GM12878 (cell line): ENCODE measurements at regions not wholly inside any gene's neighbourhood (a gene's known extent, or its start where the extent isn't known, plus 50 kb on each side); places are given as distances from the start of the nearest gene placed in this dataset.

Source experiments
- ATAC-seq: fragments of 200-7000 bp; cut with Tn5 transposase; 3 replicates; pipeline ENCODE4 v1.9.1; 2020; ENCODE audit warnings: mild to moderate bottlenecking, moderate library complexity
- BruUV-seq: library from RNA; stranded (reverse); fragments of 400-500 nt; replicated peaks from 2 replicates; lab custom pipeline; 2021; lab: Mats Ljungman, UMichigan
- CTCF ChIA-PET: fragments of 300-600 bp; sonication (Branson Sonifier 250); formaldehyde crosslinking; extraction: SDS; loops from one replicate; lab custom pipeline; 2021; ENCODE audit warnings: inconsistent platforms; lab: Yijun Ruan, JAX
- POLR2A ChIA-PET: fragments of 350-600 bp; formaldehyde crosslinking; extraction: SDS; loops from one replicate; lab custom pipeline; 2021; ENCODE audit warnings: inconsistent platforms; lab: Charles Lee
- RAD21 ChIA-PET: fragments of 300-600 bp; sonication (Branson Sonifier 250); formaldehyde crosslinking; loops from one replicate; lab custom pipeline; 2023; ENCODE audit warnings: antibody characterized with exemption; ENCODE audit not compliant: unreplicated experiment; lab: Charles Lee
- SMC1A ChIA-PET: fragments of 300-600 bp; sonication (Branson Sonifier 250); formaldehyde crosslinking; loops from one replicate; lab custom pipeline; 2023; ENCODE audit not compliant: unreplicated experiment, uncharacterized antibody; lab: Charles Lee
- DNase-seq: peaks from one replicate; pipeline ENCODE4 v3.0.0-alpha.2; 2011; ENCODE audit warnings: low read depth, low spot score
- FAIRE-seq: peaks from 3 replicates; lab custom pipeline; 2011; peaks lifted over from hg19 to GRCh38; lab: Jason Lieb, UNC
- H2AFZ ChIP-seq: 2 replicates; pipeline ENCODE4 v1.6.0; 2011; ENCODE audit warnings: low read depth, low read length, control low read depth; ENCODE audit not compliant: control insufficient read depth
- H3K27ac ChIP-seq: 2 replicates; pipeline ENCODE4 v1.5.1; 2011; ENCODE audit warnings: control low read depth; ENCODE audit not compliant: control insufficient read depth, insufficient read depth
- H3K27me3 ChIP-seq, 2 experiments: replicated peaks in 1 of 2; 2 replicates each; pipeline versions ENCODE4 v1.6.0 to v1.6.1; 2011; ENCODE audit warnings: low read length in 1 of 2; ENCODE audit not compliant: control insufficient read depth in 2 of 2, insufficient read depth in 2 of 2
- H3K36me3 ChIP-seq, 2 experiments: 2 replicates each; pipeline ENCODE4 v1.5.1; 2011; ENCODE audit warnings: low read length in 1 of 2; ENCODE audit not compliant: control insufficient read depth in 2 of 2, insufficient read depth in 2 of 2
- H3K4me1 ChIP-seq: 2 replicates; pipeline ENCODE4 v1.6.1; 2011; ENCODE audit warnings: mild to moderate bottlenecking, low read length, moderate library complexity, mixed read lengths; ENCODE audit not compliant: control insufficient read depth, insufficient read depth
- H3K4me2 ChIP-seq: 2 replicates; pipeline ENCODE4 v1.6.0; 2011; ENCODE audit warnings: control low read depth; ENCODE audit not compliant: control insufficient read depth, insufficient read depth
- H3K4me3 ChIP-seq: fragments of 200-600 bp; sonication (generic); 2 replicates; pipeline ENCODE4 v1.5.1; 2016
- H3K79me2 ChIP-seq: 2 replicates; pipeline ENCODE4 v1.6.0; 2011; ENCODE audit warnings: low read length; ENCODE audit not compliant: control insufficient read depth, insufficient read depth
- H3K9ac ChIP-seq: 2 replicates; pipeline ENCODE4 v1.8.0; 2011; ENCODE audit warnings: low read length, control low read depth, mixed read lengths; ENCODE audit not compliant: control insufficient read depth, insufficient read depth
- H3K9me3 ChIP-seq: replicated peaks from 3 replicates; pipeline ENCODE4 v1.5.1; 2011; ENCODE audit warnings: mild to moderate bottlenecking, low read length; ENCODE audit not compliant: control insufficient read depth, insufficient read depth
- H4K20me1 ChIP-seq: 2 replicates; pipeline ENCODE4 v1.6.0; 2011; ENCODE audit not compliant: control insufficient read depth, insufficient read depth
- BRCA1 ChIP-seq: IDR thresholded peaks from 2 replicates; pipeline ENCODE4 v1.6.1; 2011; ENCODE audit warnings: low read depth, low read length, improper control_type of control experiment
- GABPA ChIP-seq: IDR thresholded peaks from 2 replicates; pipeline ENCODE4 v1.6.1; 2014; ENCODE audit warnings: antibody characterized with exemption, low read depth, mild to moderate bottlenecking, inconsistent platforms
- HDAC2 ChIP-seq: fragments of 200-600 bp; sonication (generic); IDR thresholded peaks from 2 replicates; pipeline ENCODE4 v1.6.1; 2017
- IRF4 ChIP-seq: IDR thresholded peaks from 2 replicates; pipeline ENCODE4 v1.6.1; 2011; ENCODE audit warnings: low read depth, low read length
- MYB ChIP-seq: fragments of 150-350 bp; IDR thresholded peaks from 2 replicates; pipeline ENCODE4 v1.6.1; 2014; ENCODE audit warnings: mild to moderate bottlenecking, low read depth, low read length, borderline replicate concordance
- SP1 ChIP-seq: IDR thresholded peaks from one replicate; pipeline ENCODE4 v1.6.1; 2011; ENCODE audit warnings: low read depth, low read length
- SPI1 ChIP-seq: IDR thresholded peaks from 2 replicates; pipeline ENCODE4 v1.6.1; 2011; ENCODE audit warnings: low read depth, mild to moderate bottlenecking, low read length, moderate library complexity, borderline replicate concordance; ENCODE audit not compliant: insufficient read depth
- TCF3 ChIP-seq: IDR thresholded peaks from 2 replicates; pipeline ENCODE4 v1.6.1; 2012; ENCODE audit warnings: low read depth, mild to moderate bottlenecking, low read length, borderline replicate concordance; ENCODE audit not compliant: insufficient read depth
- WRNIP1 ChIP-seq: IDR thresholded peaks from 2 replicates; pipeline ENCODE4 v1.6.1; 2011; ENCODE audit warnings: low read depth, low read length, improper control_type of control experiment, borderline replicate concordance
- YBX1 ChIP-seq: fragments of 450-650 bp; IDR thresholded peaks from 2 replicates; pipeline ENCODE4 v1.6.1; 2016; ENCODE audit warnings: antibody characterized with exemption
- ZNF622 ChIP-seq: fragments of 450-650 bp; IDR thresholded peaks from 2 replicates; pipeline ENCODE4 v1.6.1; 2017; ENCODE audit warnings: mild to moderate bottlenecking, inconsistent platforms
- ZZZ3 ChIP-seq: IDR thresholded peaks from 2 replicates; pipeline ENCODE4 v1.6.1; 2011; ENCODE audit warnings: low read depth; ENCODE audit not compliant: control insufficient read depth, insufficient read length
- WGBS: methylation state at CpG from one replicate; pipeline ENCODE4 v1.1.6; 2016; ENCODE audit warnings: low lambda C conversion rate; ENCODE audit not compliant: insufficient replicate concordance, insufficient coverage; ENCODE audit errors: missing lambda C conversion rate; 5-methylcytosine and 5-hydroxymethylcytosine counted together
- in situ Hi-C: fragments of 300-500 bp; cut with MboI; formaldehyde crosslinking; loops from 9 replicates; pipeline ENCODE4 v1.14.3; 2018; ENCODE audit warnings: mixed read lengths
- intact Hi-C: fragments of 100-400 bp; cut with micrococcal nuclease; formaldehyde crosslinking; loops from one replicate; pipeline ENCODE4 v1.14.2; 2022; ENCODE audit not compliant: unreplicated experiment
- TF ChIP-seq, protein P1 (sequence below): fragments of 150-350 bp; IDR thresholded peaks from 2 replicates; pipeline ENCODE4 v1.6.1; 2014; ENCODE audit warnings: mild to moderate bottlenecking, low read depth, low read length
- TF ChIP-seq, protein P2 (sequence below): fragments of 450-650 bp; IDR thresholded peaks from 2 replicates; pipeline ENCODE4 v1.6.1; 2018; ENCODE audit warnings: borderline replicate concordance, mild to moderate bottlenecking; ENCODE audit not compliant: partially characterized antibody

DNA sequence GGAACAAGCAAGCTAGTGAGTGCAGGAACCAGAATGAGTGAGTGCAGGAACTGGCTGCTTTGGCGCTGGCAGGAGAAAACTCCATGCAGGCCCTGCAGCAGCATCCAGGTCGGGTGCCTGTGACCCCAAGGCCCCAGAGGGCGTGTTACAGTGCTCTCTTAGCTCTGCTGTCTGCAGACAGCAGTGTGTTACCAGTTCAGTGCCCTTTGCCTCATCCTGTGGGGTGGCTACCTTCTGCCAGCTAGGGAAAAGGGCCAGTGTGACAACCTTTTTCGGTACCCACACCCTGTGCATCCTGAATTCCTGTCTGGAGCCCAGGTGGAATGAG, 202.3 kb upstream of the SMIM31 start:
- H3K4me2 ChIP-seq: no peak overlapping the region
- intact Hi-C loops (no loop called here), in situ Hi-C loops (no loop called here)
- TF ChIP-seq WRNIP1 (no peak), TCF3 (no peak), HDAC2 (no peak)
- H3K27ac ChIP-seq: no peak overlapping the region
- 14% methylated on average over 4 of the region's 4 CpGs for WGBS
- no peak for ATAC-seq
- no peaks in the 10 kb centered on the region for H3K4me1 ChIP-seq
- ChIA-PET CTCF (no interaction called here), POLR2A (interaction anchor here (0.6 kb wide), 1 partner anchor 242 kb away, joined by 3 read pairs; no protein-coding TSS in a partner anchor), SMC1A (no interaction called here), RAD21 (no interaction called here)
- FAIRE-seq: no peak
- H3K36me3 ChIP-seq: no peaks in the 10 kb centered on the region
- BruUV-seq: no TSS peak
- H2AFZ ChIP-seq: no peak overlapping the region
- DNase-seq: no peak
- H3K9me3 ChIP-seq: no peaks in the 10 kb centered on the region
- no peaks in the 10 kb centered on the region for H3K79me2 ChIP-seq
- H3K4me3 ChIP-seq: no peak overlapping the region
- no peaks in the 10 kb centered on the region for H4K20me1 ChIP-seq
- no peak overlapping the region for H3K9ac ChIP-seq
- H3K27me3 ChIP-seq: no peaks in the 10 kb centered on the region

DNA sequence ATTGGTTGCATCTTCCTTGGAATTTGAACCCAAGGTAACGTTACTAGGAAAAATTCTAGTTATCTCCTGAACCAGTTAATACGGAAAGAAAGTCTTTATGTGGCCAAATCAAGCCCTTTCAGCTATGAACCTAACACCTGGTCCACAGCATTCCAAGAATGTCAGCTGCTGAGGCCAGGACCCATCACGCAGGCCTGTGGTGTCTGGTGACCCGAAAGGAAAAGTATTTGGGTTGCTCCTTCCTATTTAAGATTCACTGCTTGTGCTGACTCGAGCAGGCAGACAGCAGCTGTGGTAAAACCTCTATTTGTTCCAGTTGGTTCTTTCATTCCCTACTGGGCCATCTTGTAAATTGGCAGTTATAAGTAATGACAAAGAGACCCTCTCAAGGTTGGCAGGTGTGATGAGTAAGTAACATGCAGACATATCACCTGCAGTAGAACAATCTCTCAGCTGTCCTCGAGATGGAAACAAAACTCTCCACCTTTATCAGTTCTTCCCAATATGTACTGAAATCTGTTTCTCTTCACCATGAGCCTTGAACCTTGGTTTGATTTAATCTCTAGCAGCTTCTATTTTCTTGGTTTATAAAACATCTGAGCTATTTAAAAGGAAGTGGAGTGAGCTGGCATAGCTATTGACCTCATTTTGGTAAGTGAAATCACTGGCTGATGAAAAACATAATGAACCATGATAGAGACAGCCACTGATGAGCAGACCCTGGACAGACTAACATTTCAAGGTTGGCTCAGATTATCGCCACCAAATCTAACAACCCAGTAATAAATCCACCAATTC, 182.1 kb upstream of the SMIM31 start:
- no peak for FAIRE-seq
- Histone ChIP-seq H3K4me2 (no peak overlapping the region), H3K4me1 (no peaks in the 10 kb centered on the region), H3K36me3 (no peaks in the 10 kb centered on the region), H2AFZ (no peak overlapping the region), H3K4me3 (no peak overlapping the region), H3K27ac (no peak overlapping the region), H4K20me1 (no peaks in the 10 kb centered on the region), H3K9me3 (no peaks in the 10 kb centered on the region), H3K27me3 (no peaks in the 10 kb centered on the region), H3K9ac (no peak overlapping the region), H3K79me2 (no peaks in the 10 kb centered on the region)
- RAD21 ChIA-PET: no interaction called here
- in situ Hi-C loops: no loop called here
- no peak for DNase-seq
- no TSS peak for BruUV-seq
- 8% methylated on average over 7 of the region's 7 CpGs for WGBS
- SMC1A ChIA-PET: no interaction called here
- CTCF ChIA-PET: no interaction called here
- POLR2A ChIA-PET: no interaction called here
- no peak for ATAC-seq
- intact Hi-C loops: no loop called here
- TF ChIP-seq IRF4 (no peak), YBX1 (no peak), ZNF622 (no peak), ZZZ3 (no peak), MYB (no peak), GABPA (no peak), SPI1 (no peak), BRCA1 (no peak), SP1 (no peak)
- TF ChIP-seq, protein P1, sequence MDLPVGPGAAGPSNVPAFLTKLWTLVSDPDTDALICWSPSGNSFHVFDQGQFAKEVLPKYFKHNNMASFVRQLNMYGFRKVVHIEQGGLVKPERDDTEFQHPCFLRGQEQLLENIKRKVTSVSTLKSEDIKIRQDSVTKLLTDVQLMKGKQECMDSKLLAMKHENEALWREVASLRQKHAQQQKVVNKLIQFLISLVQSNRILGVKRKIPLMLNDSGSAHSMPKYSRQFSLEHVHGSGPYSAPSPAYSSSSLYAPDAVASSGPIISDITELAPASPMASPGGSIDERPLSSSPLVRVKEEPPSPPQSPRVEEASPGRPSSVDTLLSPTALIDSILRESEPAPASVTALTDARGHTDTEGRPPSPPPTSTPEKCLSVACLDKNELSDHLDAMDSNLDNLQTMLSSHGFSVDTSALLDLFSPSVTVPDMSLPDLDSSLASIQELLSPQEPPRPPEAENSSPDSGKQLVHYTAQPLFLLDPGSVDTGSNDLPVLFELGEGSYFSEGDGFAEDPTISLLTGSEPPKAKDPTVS: no peak
- TF ChIP-seq, protein P2, sequence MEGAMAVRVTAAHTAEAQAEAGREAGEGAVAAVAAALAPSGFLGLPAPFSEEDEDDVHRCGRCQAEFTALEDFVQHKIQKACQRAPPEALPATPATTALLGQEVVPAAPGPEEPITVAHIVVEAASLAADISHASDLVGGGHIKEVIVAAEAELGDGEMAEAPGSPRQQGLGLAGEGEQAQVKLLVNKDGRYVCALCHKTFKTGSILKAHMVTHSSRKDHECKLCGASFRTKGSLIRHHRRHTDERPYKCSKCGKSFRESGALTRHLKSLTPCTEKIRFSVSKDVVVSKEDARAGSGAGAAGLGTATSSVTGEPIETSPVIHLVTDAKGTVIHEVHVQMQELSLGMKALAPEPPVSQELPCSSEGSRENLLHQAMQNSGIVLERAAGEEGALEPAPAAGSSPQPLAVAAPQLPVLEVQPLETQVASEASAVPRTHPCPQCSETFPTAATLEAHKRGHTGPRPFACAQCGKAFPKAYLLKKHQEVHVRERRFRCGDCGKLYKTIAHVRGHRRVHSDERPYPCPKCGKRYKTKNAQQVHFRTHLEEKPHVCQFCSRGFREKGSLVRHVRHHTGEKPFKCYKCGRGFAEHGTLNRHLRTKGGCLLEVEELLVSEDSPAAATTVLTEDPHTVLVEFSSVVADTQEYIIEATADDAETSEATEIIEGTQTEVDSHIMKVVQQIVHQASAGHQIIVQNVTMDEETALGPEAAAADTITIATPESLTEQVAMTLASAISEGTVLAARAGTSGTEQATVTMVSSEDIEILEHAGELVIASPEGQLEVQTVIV: no peak
